IMR-90 (cell line): ENCODE measurements at regions not wholly inside any gene's neighbourhood (a gene's known extent, or its start where the extent isn't known, plus 50 kb on each side); places are given as distances from the start of the nearest gene placed in this dataset.

Experiments used
- ATAC-seq: fragments of 200-7000 bp; cut with Tn5 transposase; 2 replicates; pipeline ENCODE4 v1.9.1; 2020; ENCODE audit warnings: low read depth, mild to moderate bottlenecking, moderate library complexity
- BruUV-seq: library from RNA; stranded (reverse); fragments of 400-500 nt; replicated peaks from 2 replicates; lab custom pipeline; 2021; lab: Mats Ljungman, UMichigan
- CTCF ChIA-PET: fragments of 300-600 bp; formaldehyde crosslinking; extraction: SDS; loops from one replicate; lab custom pipeline; 2021; ENCODE audit warnings: antibody characterized with exemption; lab: Yijun Ruan, JAX
- POLR2A ChIA-PET: fragments of 300-600 bp; sonication (Branson Sonifier 250); formaldehyde crosslinking; loops from one replicate; lab custom pipeline; 2022; ENCODE audit warnings: antibody characterized with exemption; ENCODE audit not compliant: unreplicated experiment; lab: Charles Lee
- DNase-seq: peaks from one replicate; pipeline ENCODE4 v3.0.0; 2013
- H2AFZ ChIP-seq: replicated peaks from 2 replicates; pipeline ENCODE3; 2013; ENCODE audit warnings: low read length, mild to moderate bottlenecking; ENCODE audit not compliant: poor library complexity
- H2AK5ac ChIP-seq: 2 replicates; pipeline ENCODE4 v1.6.1; 2013; ENCODE audit warnings: low read depth, low read length, inconsistent platforms
- H2AK9ac ChIP-seq: replicated peaks from 2 replicates; pipeline ENCODE3; 2013; ENCODE audit warnings: mild to moderate bottlenecking, low read depth, low read length, moderate library complexity; ENCODE audit not compliant: poor library complexity
- H2BK120ac ChIP-seq: 2 replicates; pipeline ENCODE4 v1.6.1; 2013; ENCODE audit warnings: low read depth, low read length, inconsistent platforms
- H2BK15ac ChIP-seq: 3 replicates; pipeline ENCODE4 v1.6.1; 2013; ENCODE audit warnings: low read depth, low read length, inconsistent platforms
- H2BK20ac ChIP-seq: 2 replicates; pipeline ENCODE4 v1.6.1; 2013; ENCODE audit warnings: low read depth, mild to moderate bottlenecking, inconsistent platforms, low read length, moderate library complexity
- H2BK5ac ChIP-seq: 2 replicates; pipeline ENCODE4 v1.6.1; 2013; ENCODE audit warnings: mild to moderate bottlenecking, low read depth, low read length, inconsistent platforms; ENCODE audit not compliant: poor library complexity, severe bottlenecking
- H3K14ac ChIP-seq: replicated peaks from 2 replicates; pipeline ENCODE4 v1.6.1; 2013; ENCODE audit warnings: low read depth, low read length, inconsistent platforms
- H3K18ac ChIP-seq: 2 replicates; pipeline ENCODE4 v1.6.1; 2013; ENCODE audit warnings: low read depth, low read length, control low read depth
- H3K23ac ChIP-seq: 2 replicates; pipeline ENCODE4 v1.6.1; 2013; ENCODE audit warnings: low read depth, low read length, inconsistent platforms
- H3K27ac ChIP-seq: 2 replicates; pipeline ENCODE4 v1.5.1; 2013; ENCODE audit warnings: mild to moderate bottlenecking, control low read depth, low read length; ENCODE audit not compliant: insufficient read depth
- H3K27me3 ChIP-seq: 2 replicates; pipeline ENCODE4 v1.6.1; 2013; ENCODE audit warnings: low read length; ENCODE audit not compliant: control insufficient read depth, insufficient read depth
- H3K36me3 ChIP-seq: 2 replicates; pipeline ENCODE4 v1.6.1; 2013; ENCODE audit warnings: low read length, mixed read lengths; ENCODE audit not compliant: control insufficient read depth, insufficient read depth
- H3K4ac ChIP-seq: 2 replicates; pipeline ENCODE4 v1.6.1; 2013; ENCODE audit warnings: low read depth, low read length, inconsistent platforms
- H3K4me1 ChIP-seq: 2 replicates; pipeline ENCODE4 v1.6.1; 2013; ENCODE audit warnings: low read length, mixed read lengths; ENCODE audit not compliant: control insufficient read depth, insufficient read depth
- H3K4me2 ChIP-seq: 2 replicates; pipeline ENCODE4 v1.6.1; 2013; ENCODE audit warnings: low read depth, mild to moderate bottlenecking, control low read depth, low read length, moderate library complexity
- H3K4me3 ChIP-seq: 2 replicates; pipeline ENCODE4 v1.5.1; 2013; ENCODE audit warnings: low read depth, mild to moderate bottlenecking, control low read depth, low read length, moderate library complexity; ENCODE audit not compliant: insufficient read depth
- H3K56ac ChIP-seq: 2 replicates; pipeline ENCODE4 v1.6.1; 2013; ENCODE audit warnings: low read length, inconsistent platforms; ENCODE audit not compliant: insufficient read depth; ENCODE audit errors: extremely low read depth
- H3K79me1 ChIP-seq, 2 experiments: 2 replicates each; pipeline ENCODE4 v1.6.1; 2013; ENCODE audit warnings: low read length in 2 of 2, inconsistent platforms in 1 of 2, low read depth in 1 of 2
- H3K9ac ChIP-seq: 2 replicates; pipeline ENCODE4 v1.6.1; 2013; ENCODE audit warnings: low read depth, low read length, control low read depth
- H3K9me1 ChIP-seq: 2 replicates; pipeline ENCODE4 v1.6.1; 2013; ENCODE audit warnings: low read length, inconsistent platforms; ENCODE audit not compliant: insufficient read depth
- H3K9me3 ChIP-seq: 2 replicates; pipeline ENCODE4 v1.6.1; 2013; ENCODE audit warnings: low read length; ENCODE audit not compliant: control insufficient read depth, insufficient read depth
- H4K20me1 ChIP-seq: 2 replicates; pipeline ENCODE4 v1.6.1; 2013; ENCODE audit warnings: low read length, inconsistent platforms; ENCODE audit not compliant: insufficient read depth
- H4K5ac ChIP-seq: 2 replicates; pipeline ENCODE4 v1.6.1; 2013; ENCODE audit warnings: mild to moderate bottlenecking, low read depth, low read length, control low read depth
- H4K8ac ChIP-seq, 2 experiments: 2 replicates each; pipeline ENCODE4 v1.6.1; 2013; ENCODE audit warnings: low read depth in 2 of 2, low read length in 2 of 2, control low read depth in 1 of 2, inconsistent platforms in 1 of 2
- H4K91ac ChIP-seq: 2 replicates; pipeline ENCODE4 v1.6.1; 2013; ENCODE audit warnings: low read depth, low read length, inconsistent platforms; ENCODE audit not compliant: insufficient read depth
- BHLHE40 ChIP-seq: fragments of 150-350 bp; IDR thresholded peaks from 2 replicates; pipeline ENCODE4 v1.6.1; 2016; ENCODE audit warnings: mild to moderate bottlenecking, low read depth, low read length
- CEBPB ChIP-seq: IDR thresholded peaks from 2 replicates; pipeline ENCODE4 v1.6.1; 2012; ENCODE audit warnings: low read depth, low read length, improper control_type of control experiment
- ELK1 ChIP-seq: fragments of 150-350 bp; IDR thresholded peaks from 2 replicates; pipeline ENCODE4 v1.6.1; 2016; ENCODE audit warnings: low read depth, mild to moderate bottlenecking, low read length, moderate library complexity, borderline replicate concordance
- FOS ChIP-seq: fragments of 150-350 bp; IDR thresholded peaks from 2 replicates; pipeline ENCODE4 v1.6.1; 2016; ENCODE audit warnings: low read depth, low read length
- MAFK ChIP-seq: IDR thresholded peaks from 2 replicates; pipeline ENCODE4 v1.6.1; 2012; ENCODE audit warnings: low read depth, low read length, improper control_type of control experiment
- MXI1 ChIP-seq: IDR thresholded peaks from 2 replicates; pipeline ENCODE4 v1.6.1; 2012; ENCODE audit warnings: low read depth, mild to moderate bottlenecking, low read length, moderate library complexity, borderline replicate concordance
- POLR2A ChIP-seq: IDR thresholded peaks from 2 replicates; pipeline ENCODE4 v1.6.1; 2012; ENCODE audit warnings: mild to moderate bottlenecking, low read depth, low read length
- RCOR1 ChIP-seq: IDR thresholded peaks from 2 replicates; pipeline ENCODE4 v1.6.1; 2012; ENCODE audit warnings: mild to moderate bottlenecking, low read length, improper control_type of control experiment; ENCODE audit not compliant: insufficient replicate concordance
- RFX5 ChIP-seq: IDR thresholded peaks from 2 replicates; pipeline ENCODE4 v1.8.0; 2012; ENCODE audit warnings: low read depth, mild to moderate bottlenecking, low read length, moderate library complexity
- SMC3 ChIP-seq: fragments of 150-350 bp; IDR thresholded peaks from 2 replicates; pipeline ENCODE4 v1.6.1; 2016; ENCODE audit warnings: low read depth, mild to moderate bottlenecking, antibody characterized with exemption, low read length, moderate library complexity
- WGBS, 2 experiments: methylation state at CpG; one replicate each; pipeline versions ENCODE4 v1.1.5 to v1.1.7; 2013; ENCODE audit warnings: missing lambda C conversion rate in 2 of 2; ENCODE audit not compliant: insufficient read length in 1 of 2; ENCODE audit errors: extremely low coverage in 2 of 2; 5-methylcytosine and 5-hydroxymethylcytosine counted together
- dilution Hi-C: fragments of 300-500 bp; cut with HindIII; formaldehyde crosslinking; loops from one replicate; pipeline ENCODE4 v1.14.3; 2018; ENCODE audit warnings: low sequenced_read_pairs; ENCODE audit not compliant: unreplicated experiment
- in situ Hi-C: fragments of 300-500 bp; cut with MboI; formaldehyde crosslinking; loops from 3 replicates; pipeline ENCODE4 v1.14.3; 2019; ENCODE audit warnings: low sequenced_read_pairs, inconsistent platforms, mixed read lengths
- intact Hi-C: fragments of 100-400 bp; cut with micrococcal nuclease; formaldehyde crosslinking; loops from 2 replicates; pipeline ENCODE4 v1.10.0; 2022
- TF ChIP-seq, protein P1 (sequence below): conservative IDR thresholded peaks from 2 replicates; pipeline ENCODE4 v1.5.1; 2012; ENCODE audit warnings: mild to moderate bottlenecking, low read depth, low read length, improper control_type of control experiment

GRCh38 chr2:7458066-7458465 lies 540.9 kb downstream of the RNF144A start:
- dilution Hi-C loops (no loop called here), intact Hi-C loops (no loop called here), in situ Hi-C loops (no loop called here)
- H3K9ac ChIP-seq: no peak overlapping the region
- no peaks in the 10 kb centered on the region for H3K4me1 ChIP-seq
- no peak overlapping the region for H3K14ac ChIP-seq
- no peak overlapping the region for H2BK20ac ChIP-seq
- ATAC-seq (no peak), DNase-seq (no peak)
- H4K20me1 ChIP-seq: no peaks in the 10 kb centered on the region
- H3K4ac ChIP-seq: no peak overlapping the region
- POLR2A ChIA-PET: no interaction called here
- no peak overlapping the region for H4K8ac ChIP-seq
- H3K18ac ChIP-seq: no peak overlapping the region
- H3K36me3 ChIP-seq: no peaks in the 10 kb centered on the region
- H3K27me3 ChIP-seq: no peaks in the 10 kb centered on the region
- H4K5ac ChIP-seq: no peak overlapping the region
- WGBS, 2 experiments: no CpG with 5 or more reads among the region's 2 CpGs
- peaks cover 3% of the 10 kb centered on the region; the same call in 1 of the 2 replicates for H3K9me3 ChIP-seq
- no peak overlapping the region for H2AFZ ChIP-seq
- no peaks in the 10 kb centered on the region for H3K79me1 ChIP-seq
- no peak overlapping the region for H2AK5ac ChIP-seq
- BruUV-seq: no TSS peak
- TF ChIP-seq ELK1 (no peak), POLR2A (no peak), RCOR1 (no peak), MXI1 (no peak), FOS (no peak), MAFK (no peak), SMC3 (no peak), CEBPB (no peak), RFX5 (no peak), BHLHE40 (no peak)
- TF ChIP-seq, protein P1, sequence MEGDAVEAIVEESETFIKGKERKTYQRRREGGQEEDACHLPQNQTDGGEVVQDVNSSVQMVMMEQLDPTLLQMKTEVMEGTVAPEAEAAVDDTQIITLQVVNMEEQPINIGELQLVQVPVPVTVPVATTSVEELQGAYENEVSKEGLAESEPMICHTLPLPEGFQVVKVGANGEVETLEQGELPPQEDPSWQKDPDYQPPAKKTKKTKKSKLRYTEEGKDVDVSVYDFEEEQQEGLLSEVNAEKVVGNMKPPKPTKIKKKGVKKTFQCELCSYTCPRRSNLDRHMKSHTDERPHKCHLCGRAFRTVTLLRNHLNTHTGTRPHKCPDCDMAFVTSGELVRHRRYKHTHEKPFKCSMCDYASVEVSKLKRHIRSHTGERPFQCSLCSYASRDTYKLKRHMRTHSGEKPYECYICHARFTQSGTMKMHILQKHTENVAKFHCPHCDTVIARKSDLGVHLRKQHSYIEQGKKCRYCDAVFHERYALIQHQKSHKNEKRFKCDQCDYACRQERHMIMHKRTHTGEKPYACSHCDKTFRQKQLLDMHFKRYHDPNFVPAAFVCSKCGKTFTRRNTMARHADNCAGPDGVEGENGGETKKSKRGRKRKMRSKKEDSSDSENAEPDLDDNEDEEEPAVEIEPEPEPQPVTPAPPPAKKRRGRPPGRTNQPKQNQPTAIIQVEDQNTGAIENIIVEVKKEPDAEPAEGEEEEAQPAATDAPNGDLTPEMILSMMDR: no peak
- no peak overlapping the region for H4K91ac ChIP-seq
- H3K23ac ChIP-seq: no peak overlapping the region
- CTCF ChIA-PET: no interaction called here
- H2BK15ac ChIP-seq: no peak overlapping the region
- no peaks in the 10 kb centered on the region for H3K9me1 ChIP-seq
- no peak overlapping the region for H3K4me3 ChIP-seq
- H2BK120ac ChIP-seq: no peak overlapping the region
- H2BK5ac ChIP-seq: no peak overlapping the region
- no peak overlapping the region for H3K56ac ChIP-seq
- no peak overlapping the region for H3K4me2 ChIP-seq
- H3K27ac ChIP-seq: no peak overlapping the region
- no peak overlapping the region for H2AK9ac ChIP-seq
